H1 (cell line): ENCODE measurements at regions not wholly inside any gene's neighbourhood (a gene's known extent, or its start where the extent isn't known, plus 50 kb on each side); places are given as distances from the start of the nearest gene placed in this dataset.

Source experiments
- ASH2L ChIP-seq: fragments of 200-600, 300-600 bp; sonication (generic); IDR thresholded peaks from one replicate; pipeline ENCODE4 v1.7.1; 2017; ENCODE audit warnings: low read length
- CHD1 ChIP-seq: IDR thresholded peaks from 2 replicates; pipeline ENCODE4 v1.6.1; 2012; ENCODE audit warnings: low read depth, low read length, improper control_type of control experiment
- JUN ChIP-seq: IDR thresholded peaks from 2 replicates; pipeline ENCODE4 v1.6.1; 2011; ENCODE audit warnings: low read depth, mild to moderate bottlenecking, improper control_type of control experiment, low read length
- RBBP5 ChIP-seq: IDR thresholded peaks from 2 replicates; pipeline ENCODE4 v1.7.1; 2012; ENCODE audit warnings: low read depth, mild to moderate bottlenecking, inconsistent platforms, low read length, moderate library complexity, borderline replicate concordance
- TBP ChIP-seq: IDR thresholded peaks from 2 replicates; pipeline ENCODE4 v1.6.1; 2011; ENCODE audit warnings: low read depth, low read length, improper control_type of control experiment

GRCh38 chr10:45518741-45519140, 144.7 kb downstream of the ALOX5 start (continued):
- no peak for TF ChIP-seq RBBP5
- no peak for TF ChIP-seq CHD1
- no peak for TF ChIP-seq JUN
- no peak for TF ChIP-seq ASH2L
- no peak for TF ChIP-seq TBP
